ENCODE measurements at regions not wholly inside any gene's neighbourhood (a gene's known extent, or its start where the extent isn't known, plus 50 kb on each side); places are given as distances from the start of the nearest gene placed in this dataset.

GRCh38 chr1:98399218-98399617 lies 262.3 kb upstream of the SNX7 start:
- TF ChIP-seq EZH2 (IDR thresholded peaks at IDR 0.05; ENCODE audit: borderline replicate concordance, insufficient read depth, low read length, poor library complexity, severe bottlenecking) (no peak), SMC3 (conservative IDR thresholded peaks at IDR 0.05; ENCODE audit: poor library complexity) (no peak), EP300 (conservative IDR thresholded peaks at IDR 0.05; ENCODE audit: poor library complexity, severe bottlenecking) (no peak), MXI1 (conservative IDR thresholded peaks at IDR 0.05; ENCODE audit: poor library complexity, severe bottlenecking) (no peak), CTCF (IDR thresholded peaks at IDR 0.05; ENCODE audit: poor library complexity, severe bottlenecking) (no peak)
- TF ChIP-seq, protein P1, sequence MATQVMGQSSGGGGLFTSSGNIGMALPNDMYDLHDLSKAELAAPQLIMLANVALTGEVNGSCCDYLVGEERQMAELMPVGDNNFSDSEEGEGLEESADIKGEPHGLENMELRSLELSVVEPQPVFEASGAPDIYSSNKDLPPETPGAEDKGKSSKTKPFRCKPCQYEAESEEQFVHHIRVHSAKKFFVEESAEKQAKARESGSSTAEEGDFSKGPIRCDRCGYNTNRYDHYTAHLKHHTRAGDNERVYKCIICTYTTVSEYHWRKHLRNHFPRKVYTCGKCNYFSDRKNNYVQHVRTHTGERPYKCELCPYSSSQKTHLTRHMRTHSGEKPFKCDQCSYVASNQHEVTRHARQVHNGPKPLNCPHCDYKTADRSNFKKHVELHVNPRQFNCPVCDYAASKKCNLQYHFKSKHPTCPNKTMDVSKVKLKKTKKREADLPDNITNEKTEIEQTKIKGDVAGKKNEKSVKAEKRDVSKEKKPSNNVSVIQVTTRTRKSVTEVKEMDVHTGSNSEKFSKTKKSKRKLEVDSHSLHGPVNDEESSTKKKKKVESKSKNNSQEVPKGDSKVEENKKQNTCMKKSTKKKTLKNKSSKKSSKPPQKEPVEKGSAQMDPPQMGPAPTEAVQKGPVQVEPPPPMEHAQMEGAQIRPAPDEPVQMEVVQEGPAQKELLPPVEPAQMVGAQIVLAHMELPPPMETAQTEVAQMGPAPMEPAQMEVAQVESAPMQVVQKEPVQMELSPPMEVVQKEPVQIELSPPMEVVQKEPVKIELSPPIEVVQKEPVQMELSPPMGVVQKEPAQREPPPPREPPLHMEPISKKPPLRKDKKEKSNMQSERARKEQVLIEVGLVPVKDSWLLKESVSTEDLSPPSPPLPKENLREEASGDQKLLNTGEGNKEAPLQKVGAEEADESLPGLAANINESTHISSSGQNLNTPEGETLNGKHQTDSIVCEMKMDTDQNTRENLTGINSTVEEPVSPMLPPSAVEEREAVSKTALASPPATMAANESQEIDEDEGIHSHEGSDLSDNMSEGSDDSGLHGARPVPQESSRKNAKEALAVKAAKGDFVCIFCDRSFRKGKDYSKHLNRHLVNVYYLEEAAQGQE (IDR thresholded peaks at IDR 0.05; ENCODE audit: borderline replicate concordance): no peak
